ENCODE measurements at regions not wholly inside any gene's neighbourhood (a gene's known extent, or its start where the extent isn't known, plus 50 kb on each side); places are given as distances from the start of the nearest gene placed in this dataset.

DNA sequence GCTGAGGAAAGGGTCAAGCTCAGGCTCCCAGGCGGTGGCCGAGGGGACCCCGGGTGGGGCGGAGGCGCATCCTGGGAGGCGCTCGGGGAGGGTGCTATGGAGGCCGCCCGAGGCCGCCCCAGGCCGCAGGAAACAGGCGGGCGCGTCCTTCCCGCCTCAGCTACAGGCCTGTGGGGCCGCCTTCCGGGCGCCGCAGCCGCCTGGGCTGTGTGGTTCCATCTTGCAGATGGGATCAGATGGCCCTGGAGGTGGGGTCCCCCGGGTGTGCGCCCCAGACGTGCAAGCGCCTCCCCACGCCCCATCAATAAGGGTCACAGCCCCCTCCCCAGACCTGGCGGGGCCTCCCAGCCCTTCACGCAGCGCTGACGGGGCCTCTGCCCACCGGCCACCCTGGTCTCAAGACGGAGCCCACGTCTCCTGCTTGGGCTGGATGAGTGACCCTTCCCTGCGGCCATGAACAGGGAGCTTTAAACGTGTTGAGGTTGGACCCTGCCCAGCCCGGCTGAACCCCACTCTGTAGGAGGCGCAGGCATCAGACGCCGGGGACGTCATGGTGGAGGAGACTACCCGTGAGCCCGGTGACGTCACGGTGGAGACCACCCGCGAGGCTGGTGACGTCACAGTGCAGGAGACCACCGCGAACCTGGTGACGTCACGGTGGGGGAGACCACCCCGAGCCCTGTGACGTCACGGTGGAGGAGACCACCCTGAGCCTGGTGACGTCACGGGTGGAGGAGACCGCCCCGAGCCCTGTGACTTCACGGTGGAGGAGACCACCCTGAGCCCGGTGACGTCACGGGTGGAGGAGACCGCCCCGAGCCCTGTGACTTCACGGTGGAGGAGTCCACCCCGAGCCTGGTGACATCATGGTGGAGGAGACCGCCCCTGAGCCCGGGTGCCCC is 267.0 kb downstream of the DLL1 start:
- H3K4me3 ChIP-seq (ENCODE audit: control insufficient read depth, low read depth, low read length): no peak overlapping the region
- no peak for DNase-seq (ENCODE audit: low read depth)
- TF ChIP-seq, protein P1, sequence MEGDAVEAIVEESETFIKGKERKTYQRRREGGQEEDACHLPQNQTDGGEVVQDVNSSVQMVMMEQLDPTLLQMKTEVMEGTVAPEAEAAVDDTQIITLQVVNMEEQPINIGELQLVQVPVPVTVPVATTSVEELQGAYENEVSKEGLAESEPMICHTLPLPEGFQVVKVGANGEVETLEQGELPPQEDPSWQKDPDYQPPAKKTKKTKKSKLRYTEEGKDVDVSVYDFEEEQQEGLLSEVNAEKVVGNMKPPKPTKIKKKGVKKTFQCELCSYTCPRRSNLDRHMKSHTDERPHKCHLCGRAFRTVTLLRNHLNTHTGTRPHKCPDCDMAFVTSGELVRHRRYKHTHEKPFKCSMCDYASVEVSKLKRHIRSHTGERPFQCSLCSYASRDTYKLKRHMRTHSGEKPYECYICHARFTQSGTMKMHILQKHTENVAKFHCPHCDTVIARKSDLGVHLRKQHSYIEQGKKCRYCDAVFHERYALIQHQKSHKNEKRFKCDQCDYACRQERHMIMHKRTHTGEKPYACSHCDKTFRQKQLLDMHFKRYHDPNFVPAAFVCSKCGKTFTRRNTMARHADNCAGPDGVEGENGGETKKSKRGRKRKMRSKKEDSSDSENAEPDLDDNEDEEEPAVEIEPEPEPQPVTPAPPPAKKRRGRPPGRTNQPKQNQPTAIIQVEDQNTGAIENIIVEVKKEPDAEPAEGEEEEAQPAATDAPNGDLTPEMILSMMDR (conservative IDR thresholded peaks at IDR 0.05; ENCODE audit: control insufficient read depth, insufficient read depth, low read depth, low read length): no peak

DNA sequence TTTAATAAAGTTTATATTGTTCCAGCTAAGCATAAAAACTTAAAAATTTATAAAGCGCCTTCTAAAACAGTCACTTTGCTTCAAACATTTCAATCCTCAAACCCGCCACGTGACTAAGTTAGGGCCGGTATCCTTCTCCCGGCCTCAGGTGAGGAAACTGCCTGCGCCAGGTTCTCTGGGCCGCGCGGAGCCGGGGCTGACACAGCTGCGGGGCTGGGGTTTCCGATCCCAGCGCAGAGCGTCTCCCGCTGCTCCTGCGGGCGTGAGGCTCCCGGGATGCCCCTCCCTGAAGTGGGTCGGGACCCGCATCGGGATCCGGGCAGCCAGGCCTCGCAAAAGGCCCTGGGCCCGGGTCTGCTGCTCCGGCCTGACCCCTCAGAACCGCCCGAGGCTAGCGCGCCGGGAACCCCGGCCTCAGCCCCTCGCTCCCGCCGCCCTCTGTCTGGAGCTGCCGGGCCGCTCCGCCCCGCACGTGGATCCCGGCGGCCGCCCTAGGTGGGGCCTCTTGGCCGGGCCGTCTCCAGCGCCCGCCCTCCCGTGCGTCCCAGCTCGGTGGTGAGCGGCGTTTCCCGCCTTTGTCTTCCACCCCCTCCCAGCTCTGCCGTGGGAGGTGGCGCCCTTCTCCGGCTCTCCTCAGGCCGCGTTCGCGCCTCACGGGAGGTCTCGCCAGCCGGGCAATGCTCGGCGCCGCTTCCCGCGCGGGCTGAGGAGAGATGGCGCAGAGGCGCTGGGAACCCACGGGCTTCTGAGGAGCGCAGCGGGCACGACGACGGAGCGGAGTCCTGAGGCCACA is 267.9 kb downstream of the DLL1 start:
- TF ChIP-seq, protein P1 (conservative IDR thresholded peaks at IDR 0.05; ENCODE audit: control insufficient read depth, insufficient read depth, low read depth, low read length): no peak
- no peak for DNase-seq (ENCODE audit: low read depth)
- no peak overlapping the region for H3K4me3 ChIP-seq (ENCODE audit: control insufficient read depth, low read depth, low read length)

DNA sequence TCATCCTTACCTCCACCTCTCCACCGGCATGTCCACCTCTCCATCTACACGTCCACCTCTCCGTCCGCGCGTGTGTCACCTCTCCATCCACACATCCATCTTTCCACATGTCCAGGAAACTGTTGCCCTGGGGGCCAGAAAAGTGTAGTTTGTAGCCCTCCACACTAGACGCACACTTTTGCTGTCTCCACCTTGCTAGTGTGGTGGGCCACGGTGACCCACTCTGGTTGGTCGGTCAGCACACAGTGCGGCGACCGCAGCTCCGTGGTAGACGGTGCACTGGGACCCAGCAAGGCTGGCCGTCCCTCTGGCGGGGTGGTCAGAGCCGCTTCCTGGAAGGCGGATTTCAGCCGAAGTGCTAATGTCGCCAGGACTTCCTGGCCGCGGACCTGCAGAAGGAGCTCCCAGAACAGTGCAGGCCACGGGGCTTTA is 268.6 kb downstream of the DLL1 start:
- TF ChIP-seq, protein P1 (conservative IDR thresholded peaks at IDR 0.05; ENCODE audit: control insufficient read depth, insufficient read depth, low read depth, low read length): no peak
- no peak for DNase-seq (ENCODE audit: low read depth)
- H3K4me3 ChIP-seq (ENCODE audit: control insufficient read depth, low read depth, low read length): no peak overlapping the region

DNA sequence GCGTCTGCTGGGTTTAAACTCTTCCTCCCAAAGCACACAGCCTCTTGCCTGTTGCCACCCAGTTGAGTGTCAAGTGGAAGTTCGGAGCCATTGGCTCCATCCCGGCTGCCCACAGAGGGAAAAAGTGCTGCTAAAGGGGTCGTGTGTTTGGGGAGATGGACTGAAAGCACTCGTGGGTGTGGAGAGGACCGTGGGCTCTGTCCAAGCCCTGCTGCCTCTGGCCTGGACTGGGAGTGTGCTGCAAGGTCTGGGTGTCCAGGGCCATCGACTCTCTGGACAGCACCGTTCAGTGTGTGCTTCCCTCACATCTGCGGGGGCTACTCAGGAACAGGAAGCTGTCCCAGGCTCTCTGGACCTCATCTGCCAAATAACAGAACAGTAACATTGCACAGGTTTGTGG is 269.3 kb downstream of the DLL1 start:
- H3K4me3 ChIP-seq (ENCODE audit: control insufficient read depth, low read depth, low read length): no peak overlapping the region
- no peak for DNase-seq (ENCODE audit: low read depth)
- TF ChIP-seq, protein P1 (conservative IDR thresholded peaks at IDR 0.05; ENCODE audit: control insufficient read depth, insufficient read depth, low read depth, low read length): no peak

DNA sequence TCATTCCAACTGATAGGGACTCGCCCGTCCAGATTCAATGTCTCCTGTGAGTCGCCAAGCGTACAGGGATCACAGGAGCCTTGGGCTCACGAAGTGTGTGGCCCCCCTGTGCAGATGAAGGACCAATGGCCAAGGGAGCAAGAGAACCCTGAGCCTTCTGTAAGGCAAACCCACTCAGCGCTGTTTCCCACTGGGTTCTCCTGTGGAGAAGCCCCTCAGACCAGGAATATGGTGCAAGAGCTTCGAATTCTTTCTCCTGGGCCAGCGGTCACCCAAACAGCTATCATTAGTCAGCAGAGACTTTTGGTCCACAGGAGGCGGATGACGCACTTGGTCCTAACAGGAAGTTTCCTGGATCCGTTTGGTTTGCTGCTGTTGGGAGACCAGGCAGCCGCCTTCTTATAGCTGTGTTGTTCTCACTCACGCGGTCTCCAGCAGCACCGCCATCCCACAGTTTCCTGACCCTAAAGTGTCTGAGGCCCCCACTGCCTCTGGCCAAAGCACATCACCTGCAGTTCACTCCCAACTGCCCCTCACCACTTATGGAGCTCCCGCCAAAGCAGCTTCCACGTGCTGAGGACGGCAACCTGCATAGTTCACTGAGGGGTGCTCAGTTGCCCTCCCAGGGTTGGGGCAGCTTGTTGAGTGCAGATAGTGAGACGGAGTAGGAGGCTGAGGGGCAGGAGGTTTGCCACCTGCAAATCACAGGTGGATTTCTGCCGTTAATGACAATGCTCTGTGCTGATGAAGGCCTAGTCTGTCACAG is 268.6 kb downstream of the ERMARD start:
- TF ChIP-seq, protein P1 (conservative IDR thresholded peaks at IDR 0.05; ENCODE audit: control insufficient read depth, insufficient read depth, low read depth, low read length): no peak
- DNase-seq (ENCODE audit: low read depth): peak; percentile 40
- H3K4me3 ChIP-seq (ENCODE audit: control insufficient read depth, low read depth, low read length): no peak overlapping the region

Measured in fibroblast of mammary gland (primary cell).